ENCODE measurements at regions not wholly inside any gene's neighbourhood (a gene's known extent, or its start where the extent isn't known, plus 50 kb on each side); places are given as distances from the start of the nearest gene placed in this dataset.
"Not testable (repeated sequence)": the region's sequence is repeated elsewhere in the genome, so short reads cannot be mapped to it uniquely, and the experiment has no call there.

GRCh38 chr7:84879570-84880325 lies 307.1 kb downstream of the SEMA3D start:
- no peak for DNase-seq (ENCODE audit: low spot score)

GRCh38 chr7:84877943-84878570 lies 308.8 kb downstream of the SEMA3D start:
- DNase-seq (ENCODE audit: low spot score), result no peak

- DNase-seq (ENCODE audit: low spot score), result no peak
Measured at GRCh38 chr7:84876061-84876821, 310.6 kb downstream of the SEMA3D start.

- DNase-seq (ENCODE audit: low spot score), result no peak
Measured at GRCh38 chr7:84865560-84865959, 321.3 kb downstream of the SEMA3D start.

GRCh38 chr7:84857336-84857735 lies 329.5 kb downstream of the SEMA3D start:
- no peak for DNase-seq (ENCODE audit: low spot score)

- no peak for DNase-seq (ENCODE audit: low spot score)
Measured at GRCh38 chr7:84855758-84856157, 331.1 kb downstream of the SEMA3D start.

GRCh38 chr7:84848974-84849372 lies 337.9 kb downstream of the SEMA3D start:
- DNase-seq (ENCODE audit: low spot score), result not testable (repeated sequence)

DNA sequence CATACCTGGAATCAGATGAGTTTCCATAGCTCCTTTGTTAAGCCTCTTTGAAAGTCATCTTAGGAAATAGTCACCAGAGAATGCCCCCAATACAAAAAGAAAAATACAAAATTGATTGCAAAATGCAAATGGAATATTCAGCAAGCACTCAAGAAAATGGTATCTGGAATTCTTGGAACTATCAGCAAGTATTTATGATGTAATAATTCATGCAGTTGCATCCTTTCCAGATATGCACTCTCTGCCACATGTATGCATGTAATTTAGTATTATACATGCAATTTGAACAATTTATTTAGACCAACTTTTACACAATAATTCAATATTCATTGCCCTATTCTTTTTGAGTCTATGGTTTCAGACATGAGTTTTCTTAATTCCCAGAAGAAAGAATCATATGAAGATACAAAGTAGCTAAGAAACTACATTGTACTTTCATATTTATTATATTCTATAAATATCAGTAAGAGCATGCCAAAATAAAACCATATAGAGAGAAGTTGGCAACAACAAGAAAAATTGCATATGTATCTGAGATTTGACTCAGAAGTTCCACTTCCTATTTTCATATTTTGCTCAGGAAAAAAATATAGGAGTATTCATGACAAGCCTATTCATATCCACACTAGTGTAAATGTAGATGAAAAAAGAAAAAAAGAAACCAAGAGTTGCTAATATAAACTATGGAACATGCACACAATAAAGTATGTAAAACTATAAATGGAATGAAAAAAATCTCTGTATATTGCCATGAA lies 338.5 kb downstream of the SEMA3D start:
- DNase-seq (ENCODE audit: low spot score), result no peak

- DNase-seq (ENCODE audit: low spot score), result no peak
Measured at GRCh38 chr7:84847790-84848189, 339.1 kb downstream of the SEMA3D start.

DNA sequence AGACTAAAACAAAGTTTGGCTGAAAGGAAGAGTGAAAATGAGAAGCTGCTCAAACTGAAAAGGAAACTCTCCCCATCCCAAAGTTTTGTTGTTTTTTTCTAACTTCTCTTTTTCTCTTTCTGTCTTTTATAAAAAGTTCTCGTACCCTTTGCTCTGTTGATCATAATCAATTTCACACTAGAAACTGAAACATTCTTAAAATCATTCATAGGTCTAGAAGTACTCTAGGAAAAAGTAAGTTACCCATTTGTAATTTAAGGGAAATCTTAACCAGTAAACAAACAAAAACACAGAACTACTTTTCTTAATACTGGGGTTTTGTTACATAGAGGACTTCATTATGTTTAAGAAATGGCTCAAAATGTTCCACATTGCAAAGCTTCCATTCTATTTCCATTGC lies 339.8 kb downstream of the SEMA3D start:
- no peak for DNase-seq (ENCODE audit: low spot score)

DNA sequence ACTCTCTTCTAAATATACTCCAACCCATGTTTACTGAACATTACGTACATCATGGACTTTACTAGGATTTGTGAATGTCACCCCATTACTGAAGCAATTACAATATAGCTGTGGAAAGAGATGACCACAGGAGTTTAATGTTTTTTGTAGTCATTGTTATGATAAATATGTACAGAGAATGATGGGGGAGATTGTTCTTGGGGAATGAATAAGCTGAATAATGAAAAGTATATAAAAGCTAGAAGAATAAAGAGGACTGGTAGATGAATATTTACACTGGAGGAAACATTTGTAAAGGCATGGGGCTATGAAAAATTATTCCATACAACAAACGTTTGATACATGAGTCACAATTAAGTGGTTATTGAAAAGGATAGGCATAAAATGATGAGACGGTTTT lies 340.9 kb downstream of the SEMA3D start:
- DNase-seq (ENCODE audit: low spot score), result no peak

GRCh38 chr7:84844771-84845170 lies 342.1 kb downstream of the SEMA3D start:
- no peak for DNase-seq (ENCODE audit: low spot score)

GRCh38 chr7:84841809-84842208 lies 345.0 kb downstream of the SEMA3D start:
- no peak for DNase-seq (ENCODE audit: low spot score)

GRCh38 chr7:84838857-84839256 lies 348.0 kb downstream of the SEMA3D start:
- no peak for DNase-seq (ENCODE audit: low spot score)

DNA sequence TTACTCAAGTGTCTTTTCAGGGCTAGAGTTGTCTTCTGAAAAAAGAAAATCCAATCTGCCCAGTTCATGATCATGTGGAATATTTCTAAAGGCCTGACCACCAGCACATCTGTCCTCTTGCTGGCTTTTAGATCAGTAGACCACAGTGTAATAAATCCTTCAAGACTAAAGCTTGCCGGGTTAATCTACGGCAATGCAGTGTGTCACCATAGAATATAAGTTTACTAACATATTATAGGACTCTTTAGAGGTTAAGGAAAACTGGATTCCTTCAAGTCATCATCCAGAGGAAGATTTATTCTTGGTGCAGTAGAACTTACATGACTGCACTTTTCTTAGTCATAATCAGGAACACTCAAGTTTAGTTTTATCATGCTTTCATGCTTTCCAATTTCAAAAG lies 349.5 kb downstream of the SEMA3D start:
- DNase-seq (ENCODE audit: low spot score), result no peak

- no peak for DNase-seq (ENCODE audit: low spot score)
Measured at GRCh38 chr7:84829719-84830118, 357.1 kb downstream of the SEMA3D start.

- DNase-seq (ENCODE audit: low spot score), result no peak
Measured at GRCh38 chr7:84824057-84824651, 362.7 kb downstream of the SEMA3D start.

- no peak for DNase-seq (ENCODE audit: low spot score)
Measured at GRCh38 chr7:84823530-84823929, 363.3 kb downstream of the SEMA3D start.

DNA sequence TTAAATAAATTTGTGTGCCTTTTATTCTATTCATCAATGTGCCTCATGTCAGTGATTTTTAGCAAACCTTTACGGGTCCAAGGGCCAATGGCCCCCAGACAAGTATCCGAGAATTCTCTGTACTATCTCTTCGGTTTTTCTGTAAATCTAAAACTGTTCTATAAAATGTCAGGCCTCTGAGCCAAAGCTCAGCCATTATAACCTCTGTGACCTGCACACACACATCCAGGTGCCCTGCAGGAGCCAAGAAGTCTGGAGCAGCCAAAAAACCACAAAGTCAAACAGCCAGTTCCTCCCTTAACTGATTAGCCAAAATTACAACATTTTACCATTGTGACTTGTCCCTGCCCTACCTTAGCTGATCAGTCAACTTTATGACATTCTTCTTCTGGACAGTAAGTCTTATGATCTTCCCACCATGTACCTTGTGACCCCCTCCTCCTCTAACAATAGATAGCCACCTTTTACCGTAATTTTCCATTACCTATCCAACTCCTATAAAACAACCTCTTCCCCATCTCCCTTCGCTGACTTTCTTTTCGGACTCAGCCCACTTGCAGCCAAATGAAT lies 363.8 kb downstream of the SEMA3D start:
- no peak for DNase-seq (ENCODE audit: low spot score)

DNA sequence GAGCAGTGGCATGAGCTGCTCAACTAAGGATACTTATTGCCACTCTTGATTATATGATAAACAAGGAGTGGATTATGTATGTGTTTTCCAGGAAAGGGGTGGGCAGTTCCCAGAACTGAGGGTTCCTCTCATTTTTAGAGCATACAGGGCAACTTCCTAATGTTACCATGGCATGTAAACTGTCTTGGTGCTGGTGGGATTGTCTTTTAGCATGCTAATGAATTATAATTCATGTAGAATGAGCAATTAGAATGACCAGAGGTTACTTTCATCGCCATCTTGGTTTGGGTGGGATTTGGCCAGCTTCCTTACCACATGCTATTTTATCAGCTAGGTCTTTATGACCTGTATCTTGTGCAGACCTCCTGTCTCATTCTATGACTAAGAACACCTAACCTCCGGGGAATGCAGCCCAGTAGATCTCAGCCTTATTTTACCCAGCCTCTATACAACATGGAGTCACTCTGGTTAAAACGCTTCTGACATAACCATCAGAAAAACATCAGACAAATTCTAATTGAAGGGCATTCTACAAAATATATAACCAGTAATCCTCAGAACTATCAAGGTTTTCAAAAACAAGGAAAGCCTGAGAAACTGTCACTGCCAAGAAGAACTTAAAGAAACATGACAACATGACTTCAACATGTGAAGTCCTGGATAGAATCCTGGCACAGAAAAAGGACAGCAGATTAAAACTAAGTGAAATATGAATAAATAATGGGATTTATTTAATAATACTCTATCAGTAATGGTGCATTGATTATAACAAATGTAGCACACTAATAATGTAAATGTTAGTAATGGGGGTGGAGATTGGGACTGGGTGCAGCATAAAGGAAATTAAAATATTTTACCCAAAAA lies 365.0 kb downstream of the SEMA3D start:
- DNase-seq (ENCODE audit: low spot score), result no peak

DNA sequence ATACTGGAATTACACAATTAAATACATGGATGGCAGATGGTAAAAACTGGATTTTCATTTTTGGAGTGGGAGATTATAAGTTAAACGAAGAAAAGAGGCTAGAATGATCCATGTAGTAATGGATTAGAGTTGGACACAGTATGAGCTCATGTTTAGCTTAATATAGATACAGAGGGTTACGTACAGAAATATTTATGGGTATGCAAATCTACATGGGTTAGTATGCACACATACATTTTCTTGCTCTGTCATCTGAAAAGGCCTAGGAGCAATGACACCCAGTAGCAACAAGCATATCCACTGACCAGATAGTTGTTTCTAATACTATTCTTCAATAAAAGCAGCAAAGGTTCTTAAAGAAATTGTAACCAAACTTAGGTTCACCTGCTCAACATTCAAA lies 366.4 kb downstream of the SEMA3D start:
- no peak for DNase-seq (ENCODE audit: low spot score)
